ENCODE measurements at regions not wholly inside any gene's neighbourhood (a gene's known extent, or its start where the extent isn't known, plus 50 kb on each side); places are given as distances from the start of the nearest gene placed in this dataset.

GRCh38 chr21:19433623-19434022, 1030.0 kb upstream of the TMPRSS15 start:
- no peak for TF ChIP-seq CTCF (IDR thresholded peaks at IDR 0.05; ENCODE audit: control extremely low read depth, extremely low read depth)
- DNase-seq (no peak), ATAC-seq (ENCODE audit: insufficient read depth, low FRiP score) (no peak)
- Histone ChIP-seq H3K27ac (ENCODE audit: low read depth in 1 of 2, low read length in 1 of 2) (no peak overlapping the region), H3K4me3 (no peak overlapping the region), H3K27me3 (ENCODE audit: control insufficient read depth in 3 of 3, insufficient read depth in 3 of 3, low read length in 2 of 3) (no peaks in the 10 kb centered on the region), H3K36me3 (ENCODE audit: control insufficient read depth in 4 of 4, insufficient read depth in 4 of 4, low read length in 4 of 4) (no peaks in the 10 kb centered on the region), H3K9me3 (ENCODE audit: control insufficient read depth in 4 of 4, insufficient read depth in 3 of 4, low read length in 3 of 4) (no peaks in the 10 kb centered on the region), H3K4me1 (ENCODE audit: control insufficient read depth in 5 of 5, insufficient read depth in 5 of 5, low read length in 5 of 5) (no peaks in the 10 kb centered on the region), H3K9ac (ENCODE audit: insufficient read depth in 1 of 2, low read length in 2 of 2) (no peak overlapping the region)
- 75 to 82% methylated on average over 4 of the region's 4 CpGs for WGBS, 2 donors

GRCh38 chr21:19440792-19441655, 1037.4 kb upstream of the TMPRSS15 start:
- Histone ChIP-seq H3K4me3 (no peak overlapping the region), H3K27me3 (ENCODE audit: control insufficient read depth in 3 of 3, insufficient read depth in 3 of 3, low read length in 2 of 3) (no peaks in the 10 kb centered on the region), H3K27ac (ENCODE audit: low read depth in 1 of 2, low read length in 1 of 2) (no peak overlapping the region), H3K4me1 (ENCODE audit: control insufficient read depth in 5 of 5, insufficient read depth in 5 of 5, low read length in 5 of 5) (no peaks in the 10 kb centered on the region), H3K36me3 (ENCODE audit: control insufficient read depth in 4 of 4, insufficient read depth in 4 of 4, low read length in 4 of 4) (no peaks in the 10 kb centered on the region), H3K9me3 (ENCODE audit: control insufficient read depth in 4 of 4, insufficient read depth in 3 of 4, low read length in 3 of 4) (no peaks in the 10 kb centered on the region), H3K9ac (ENCODE audit: insufficient read depth in 1 of 2, low read length in 2 of 2) (no peak overlapping the region)
- no peak for DNase-seq
- no peak for ATAC-seq (ENCODE audit: insufficient read depth, low FRiP score)
- WGBS, 2 donors, result 27 to 34% methylated on average over 10 of the region's 10 CpGs
- TF ChIP-seq CTCF (IDR thresholded peaks at IDR 0.05; ENCODE audit: control extremely low read depth, extremely low read depth), result no peak

GRCh38 chr21:19458295-19458694, 1054.7 kb upstream of the TMPRSS15 start:
- no peak for ATAC-seq (ENCODE audit: insufficient read depth, low FRiP score)
- H3K27ac ChIP-seq (ENCODE audit: low read depth in 1 of 2, low read length in 1 of 2), result no peak overlapping the region
- TF ChIP-seq CTCF (IDR thresholded peaks at IDR 0.05; ENCODE audit: control extremely low read depth, extremely low read depth), result no peak
- WGBS, 2 donors, result 59 to 74% methylated on average over 1 of the region's 1 CpG
- no peaks in the 10 kb centered on the region for H3K4me1 ChIP-seq (ENCODE audit: control insufficient read depth in 5 of 5, insufficient read depth in 5 of 5, low read length in 5 of 5)
- H3K27me3 ChIP-seq (ENCODE audit: control insufficient read depth in 3 of 3, insufficient read depth in 3 of 3, low read length in 2 of 3), result no peaks in the 10 kb centered on the region
- H3K4me3 ChIP-seq, result no peak overlapping the region
- no peak for DNase-seq
- H3K36me3 ChIP-seq (ENCODE audit: control insufficient read depth in 4 of 4, insufficient read depth in 4 of 4, low read length in 4 of 4), result no peaks in the 10 kb centered on the region
- H3K9me3 ChIP-seq (ENCODE audit: control insufficient read depth in 4 of 4, insufficient read depth in 3 of 4, low read length in 3 of 4), result no peaks in the 10 kb centered on the region
- no peak overlapping the region for H3K9ac ChIP-seq (ENCODE audit: insufficient read depth in 1 of 2, low read length in 2 of 2)

All from lung (tissue), 11 donors.